ENCODE measurements at regions not wholly inside any gene's neighbourhood (a gene's known extent, or its start where the extent isn't known, plus 50 kb on each side); places are given as distances from the start of the nearest gene placed in this dataset.

GRCh38 chr7:17153536-17153935, 144.9 kb upstream of the AHR start:
- no peaks in the 10 kb centered on the region for H3K79me2 ChIP-seq (ENCODE audit: low read length)
- no peak overlapping the region for H3K4me2 ChIP-seq (ENCODE audit: low read depth, low read length)
- H4K20me1 ChIP-seq (ENCODE audit: insufficient read depth, low read length) = no peaks in the 10 kb centered on the region
- TF ChIP-seq EZH2 (optimal IDR thresholded peaks at IDR 0.05; ENCODE audit: low read depth, low read length) (no peak), CTCF (IDR thresholded peaks at IDR 0.05; ENCODE audit: low read length) (no peak), EZH2phosphoT487 (IDR thresholded peaks at IDR 0.05; ENCODE audit: low read length) (no peak)
- H3F3A ChIP-seq (ENCODE audit: insufficient read depth, low read length) = no peaks in the 10 kb centered on the region; the same call in 1 of the 2 replicates
- no peak overlapping the region for H3K4me3 ChIP-seq (ENCODE audit: low read length)
- H3K27ac ChIP-seq (ENCODE audit: low read length) = no peak overlapping the region
- H3K27me3 ChIP-seq (replicated peaks; ENCODE audit: insufficient read depth, low read length) = no peaks in the 10 kb centered on the region
- peaks cover 8% of the 10 kb centered on the region; the same call in 1 of the 2 replicates for H3K4me1 ChIP-seq (ENCODE audit: low read length)
- H3K36me3 ChIP-seq (replicated peaks; ENCODE audit: insufficient read depth, low read length) = no peaks in the 10 kb centered on the region
- no peak overlapping the region for H3K9ac ChIP-seq (ENCODE audit: low read length)
- no peak for DNase-seq
- H2AFZ ChIP-seq (ENCODE audit: low read length) = no peak overlapping the region
- no peaks in the 10 kb centered on the region for H3K9me3 ChIP-seq (replicated peaks; ENCODE audit: insufficient read depth, low read length)
- no peaks in the 10 kb centered on the region for H3K9me2 ChIP-seq (replicated peaks; ENCODE audit: insufficient read depth, low read length)

- no peak for DNase-seq
- Histone ChIP-seq H3K4me3 (ENCODE audit: low read length) (no peak overlapping the region), H3K27me3 (replicated peaks; ENCODE audit: insufficient read depth, low read length) (no peaks in the 10 kb centered on the region), H3K9me3 (replicated peaks; ENCODE audit: insufficient read depth, low read length) (no peaks in the 10 kb centered on the region), H3K36me3 (replicated peaks; ENCODE audit: insufficient read depth, low read length) (no peaks in the 10 kb centered on the region), H3K9ac (ENCODE audit: low read length) (no peak overlapping the region), H3K9me2 (replicated peaks; ENCODE audit: insufficient read depth, low read length) (no peaks in the 10 kb centered on the region), H3K4me2 (ENCODE audit: low read depth, low read length) (no peak overlapping the region), H3K4me1 (ENCODE audit: low read length) (no peaks in the 10 kb centered on the region), H3F3A (ENCODE audit: insufficient read depth, low read length) (0 out of 2 replicates have a peak, but pooled peaks cover 8% of the 10 kb centered on the region), H3K79me2 (ENCODE audit: low read length) (no peaks in the 10 kb centered on the region), H3K27ac (ENCODE audit: low read length) (no peak overlapping the region), H2AFZ (ENCODE audit: low read length) (no peak overlapping the region), H4K20me1 (ENCODE audit: insufficient read depth, low read length) (no peaks in the 10 kb centered on the region)
- TF ChIP-seq EZH2phosphoT487 (IDR thresholded peaks at IDR 0.05; ENCODE audit: low read length) (no peak), CTCF (IDR thresholded peaks at IDR 0.05; ENCODE audit: low read length) (no peak), EZH2 (optimal IDR thresholded peaks at IDR 0.05; ENCODE audit: low read depth, low read length) (no peak)
Observed at GRCh38 chr7:17155529-17155928, 142.9 kb upstream of the AHR start.

- H3K27ac ChIP-seq (ENCODE audit: low read length) = no peak overlapping the region
- DNase-seq = no peak
- H2AFZ ChIP-seq (ENCODE audit: low read length) = no peak overlapping the region
- H3F3A ChIP-seq (ENCODE audit: insufficient read depth, low read length) = 0 out of 2 replicates have a peak, but pooled peaks cover 8% of the 10 kb centered on the region
- H3K4me3 ChIP-seq (ENCODE audit: low read length) = no peak overlapping the region
- no peaks in the 10 kb centered on the region for H3K9me3 ChIP-seq (replicated peaks; ENCODE audit: insufficient read depth, low read length)
- no peaks in the 10 kb centered on the region for H4K20me1 ChIP-seq (ENCODE audit: insufficient read depth, low read length)
- H3K9me2 ChIP-seq (replicated peaks; ENCODE audit: insufficient read depth, low read length) = no peaks in the 10 kb centered on the region
- no peak for TF ChIP-seq CTCF (IDR thresholded peaks at IDR 0.05; ENCODE audit: low read length)
- no peak for TF ChIP-seq EZH2phosphoT487 (IDR thresholded peaks at IDR 0.05; ENCODE audit: low read length)
- TF ChIP-seq EZH2 (optimal IDR thresholded peaks at IDR 0.05; ENCODE audit: low read depth, low read length) = no peak
- no peaks in the 10 kb centered on the region for H3K36me3 ChIP-seq (replicated peaks; ENCODE audit: insufficient read depth, low read length)
- H3K4me2 ChIP-seq (ENCODE audit: low read depth, low read length) = no peak overlapping the region
- no peaks in the 10 kb centered on the region for H3K79me2 ChIP-seq (ENCODE audit: low read length)
- H3K27me3 ChIP-seq (replicated peaks; ENCODE audit: insufficient read depth, low read length) = no peaks in the 10 kb centered on the region
- no peak overlapping the region for H3K9ac ChIP-seq (ENCODE audit: low read length)
- no peaks in the 10 kb centered on the region for H3K4me1 ChIP-seq (ENCODE audit: low read length)
Observed at GRCh38 chr7:17158261-17158660, 140.2 kb upstream of the AHR start.

All from MM.1S (cell line).